ENCODE measurements at regions not wholly inside any gene's neighbourhood (a gene's known extent, or its start where the extent isn't known, plus 50 kb on each side); places are given as distances from the start of the nearest gene placed in this dataset.

DNA sequence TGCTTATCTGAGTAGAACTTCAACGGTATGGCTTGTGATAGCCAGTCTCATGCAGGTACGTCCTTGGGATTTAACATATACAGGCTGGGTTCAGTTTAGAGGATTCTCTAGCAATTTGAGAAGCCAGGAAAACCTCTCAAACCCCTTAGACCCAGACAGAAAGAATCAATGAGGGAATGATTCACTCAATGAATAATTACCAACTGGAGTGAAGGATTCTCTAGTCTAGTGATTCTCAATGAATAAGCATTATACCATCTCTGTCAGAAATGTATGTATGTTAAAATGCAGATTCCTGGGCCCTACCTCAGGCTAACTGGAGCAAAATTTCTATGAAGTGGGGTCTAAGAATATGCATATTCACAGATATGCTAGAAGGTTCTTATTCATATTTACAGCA lies 54.5 kb upstream of the APP start:
- no peak overlapping the region for H3K27ac ChIP-seq
- no peaks in the 10 kb centered on the region for H3K36me3 ChIP-seq (ENCODE audit: low read depth)
- no peak overlapping the region for H2AFZ ChIP-seq
- H3K4me1 ChIP-seq (ENCODE audit: insufficient read depth), result no peaks in the 10 kb centered on the region
- in situ Hi-C loops (cut with MboI), result no loop called here
- no peaks in the 10 kb centered on the region for H3K79me2 ChIP-seq (ENCODE audit: insufficient read depth)
- WGBS, 2 experiments (ENCODE audit: low coverage in 1 of 2, low lambda C conversion rate in 2 of 2, missing lambda C conversion rate in 2 of 2), result 67 to 76% methylated on average over 2 of the region's 2 CpGs
- no peaks in the 10 kb centered on the region for H3K9me2 ChIP-seq (ENCODE audit: insufficient read depth)
- H3F3A ChIP-seq (ENCODE audit: insufficient read depth), result no peaks in the 10 kb centered on the region
- H3K4me2 ChIP-seq (ENCODE audit: unreplicated experiment), result no peak overlapping the region
- H3K4me3 ChIP-seq, result no peak overlapping the region
- H3K27me3 ChIP-seq (replicated peaks; ENCODE audit: insufficient read depth), result peaks cover 7% of the 10 kb centered on the region; the same call in 1 of the 2 replicates
- no peak overlapping the region for H3K9ac ChIP-seq
- no peaks in the 10 kb centered on the region for H4K20me1 ChIP-seq (ENCODE audit: insufficient read depth)
- TF ChIP-seq EZH2phosphoT487 (IDR thresholded peaks at IDR 0.05; ENCODE audit: insufficient read depth, low read depth), result no peak
- no peak for DNase-seq
- no peaks in the 10 kb centered on the region for H3K9me3 ChIP-seq (ENCODE audit: low read depth)

DNA sequence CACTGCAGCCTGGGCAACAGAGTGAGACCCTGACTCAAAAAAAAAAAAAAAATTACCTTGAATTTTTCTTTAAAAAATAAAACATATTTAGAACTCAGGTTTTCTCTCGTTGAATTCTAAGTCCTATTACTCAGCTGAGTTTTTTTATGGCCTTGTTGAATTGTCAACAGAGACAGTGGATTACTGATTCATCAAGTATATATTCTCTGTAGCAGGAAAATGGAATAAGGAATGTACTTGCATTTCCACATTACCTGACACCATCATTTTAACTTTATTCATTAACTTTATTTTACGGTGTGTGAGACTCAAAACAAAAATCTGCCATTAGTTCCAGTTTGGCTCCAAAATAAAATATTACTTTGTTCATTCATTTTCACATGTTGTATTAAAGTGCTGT lies 53.8 kb upstream of the APP start:
- Histone ChIP-seq H3K4me3 (no peak overlapping the region), H3K9ac (no peak overlapping the region), H4K20me1 (ENCODE audit: insufficient read depth) (no peaks in the 10 kb centered on the region), H3K9me2 (ENCODE audit: insufficient read depth) (no peaks in the 10 kb centered on the region), H2AFZ (no peak overlapping the region), H3K4me1 (ENCODE audit: insufficient read depth) (no peaks in the 10 kb centered on the region), H3K4me2 (ENCODE audit: unreplicated experiment) (no peak overlapping the region), H3K27me3 (replicated peaks; ENCODE audit: insufficient read depth) (peaks cover 7% of the 10 kb centered on the region; the same call in 1 of the 2 replicates), H3F3A (ENCODE audit: insufficient read depth) (no peaks in the 10 kb centered on the region), H3K9me3 (ENCODE audit: low read depth) (no peaks in the 10 kb centered on the region), H3K27ac (no peak overlapping the region), H3K36me3 (ENCODE audit: low read depth) (no peaks in the 10 kb centered on the region), H3K79me2 (ENCODE audit: insufficient read depth) (no peaks in the 10 kb centered on the region)
- in situ Hi-C loops (cut with MboI), result no loop called here
- no peak for DNase-seq
- no peak for TF ChIP-seq EZH2 (IDR thresholded peaks at IDR 0.05; ENCODE audit: insufficient read depth, poor library complexity, severe bottlenecking)
- TF ChIP-seq EZH2phosphoT487 (IDR thresholded peaks at IDR 0.05; ENCODE audit: insufficient read depth, low read depth), result no peak
- WGBS, 2 experiments (ENCODE audit: low coverage in 1 of 2, low lambda C conversion rate in 2 of 2, missing lambda C conversion rate in 2 of 2), result 65 to 78% methylated on average over 2 of the region's 2 CpGs
